Right kidney (tissue), 1 donor: ENCODE measurements at regions not wholly inside any gene's neighbourhood (a gene's known extent, or its start where the extent isn't known, plus 50 kb on each side); places are given as distances from the start of the nearest gene placed in this dataset.

Experiments used
- DNase-seq: peaks from one replicate; pipeline ENCODE4 v3.0.0-alpha.2; 2016

DNA sequence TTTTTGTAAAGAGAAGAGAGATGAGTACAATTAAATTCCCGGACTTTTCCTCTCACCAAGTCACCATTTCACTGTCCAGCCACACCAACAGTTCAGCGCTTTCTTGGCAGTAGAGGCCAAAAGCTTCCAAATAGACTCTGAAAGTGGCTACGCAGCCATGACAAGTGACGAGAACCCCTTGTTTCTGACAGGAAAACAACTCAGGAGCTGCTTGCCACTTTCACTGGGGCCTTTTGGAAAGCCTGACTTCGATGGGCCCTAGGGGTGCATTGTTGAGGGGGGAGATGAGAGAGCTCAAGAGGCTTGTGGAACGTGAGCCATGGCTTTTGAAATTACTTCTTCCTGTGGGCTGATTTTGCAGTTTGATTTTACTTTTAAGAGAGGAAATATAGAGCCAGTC is 422.1 kb upstream of the FAT3 start:
- no peak for DNase-seq

DNA sequence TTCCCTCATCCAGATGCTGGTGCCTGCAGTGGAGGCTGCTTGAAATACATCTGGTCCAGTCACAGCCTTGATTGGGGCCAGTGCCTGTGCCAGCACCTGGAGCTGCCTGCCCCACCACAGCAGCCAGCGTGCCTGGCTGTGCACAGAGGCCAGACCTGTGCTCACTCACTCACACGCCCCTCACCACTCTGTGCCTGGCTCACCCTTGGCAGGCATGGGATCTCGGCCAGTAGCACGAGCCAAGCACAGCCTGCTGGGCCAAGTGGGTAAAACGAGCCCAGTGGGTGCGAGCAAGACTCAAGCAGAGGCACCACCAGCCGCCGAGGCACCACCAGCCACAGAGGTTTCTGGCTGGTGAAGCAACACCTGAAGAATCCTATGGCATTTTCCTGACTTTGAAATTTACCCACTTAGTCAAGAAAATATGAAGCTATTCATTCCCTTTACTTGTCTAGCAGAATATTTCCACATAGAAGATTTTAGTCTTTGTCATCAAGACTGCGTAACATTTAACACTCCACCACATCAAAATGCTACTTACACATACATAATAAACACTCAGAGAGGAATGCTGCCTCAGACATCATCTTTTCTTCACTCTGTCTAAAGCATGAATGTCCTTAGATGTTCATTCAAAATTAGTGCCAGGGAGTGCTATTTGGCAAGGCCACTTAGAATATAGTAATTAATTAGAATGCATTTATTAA is 424.3 kb upstream of the FAT3 start:
- DNase-seq: no peak

DNA sequence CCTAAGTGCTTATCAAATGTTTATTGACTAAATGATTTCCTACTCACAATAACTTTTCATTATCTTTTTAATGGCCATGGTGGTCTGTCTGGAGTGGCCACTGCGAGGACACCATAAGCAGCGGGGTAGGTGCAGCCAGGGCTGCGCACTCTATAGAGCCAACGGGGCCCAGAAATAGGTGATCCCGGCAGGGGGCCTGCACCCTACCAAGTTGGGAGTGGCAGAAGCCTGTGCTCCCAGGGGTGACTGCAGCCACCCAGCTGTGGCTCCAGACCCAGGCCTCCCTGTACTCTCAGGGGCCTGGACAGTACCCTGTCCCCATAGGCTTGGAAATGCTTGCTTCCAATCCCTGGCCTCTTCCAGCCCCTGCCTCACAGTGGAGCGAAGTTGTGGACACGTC is 426.4 kb upstream of the FAT3 start:
- no peak for DNase-seq

DNA sequence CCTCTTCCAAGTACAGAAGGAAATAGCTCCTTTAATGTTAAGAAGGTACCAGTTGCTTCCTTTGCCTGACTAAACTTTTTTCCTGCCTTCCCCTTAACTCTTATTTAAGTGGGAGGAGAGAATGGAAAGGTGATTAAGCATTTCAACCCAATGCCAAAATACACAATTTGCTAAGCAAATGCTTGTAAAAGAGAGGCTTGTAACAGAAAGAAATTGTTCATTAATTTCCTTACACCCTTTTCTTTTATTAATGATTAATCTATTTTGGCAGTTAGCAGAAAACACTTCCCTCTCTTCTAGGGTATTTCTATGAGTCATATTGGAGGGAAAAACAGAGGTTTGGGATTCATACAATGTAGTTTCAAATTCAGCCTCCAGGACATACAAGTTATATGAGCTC is 427.6 kb upstream of the FAT3 start:
- no peak for DNase-seq

DNA sequence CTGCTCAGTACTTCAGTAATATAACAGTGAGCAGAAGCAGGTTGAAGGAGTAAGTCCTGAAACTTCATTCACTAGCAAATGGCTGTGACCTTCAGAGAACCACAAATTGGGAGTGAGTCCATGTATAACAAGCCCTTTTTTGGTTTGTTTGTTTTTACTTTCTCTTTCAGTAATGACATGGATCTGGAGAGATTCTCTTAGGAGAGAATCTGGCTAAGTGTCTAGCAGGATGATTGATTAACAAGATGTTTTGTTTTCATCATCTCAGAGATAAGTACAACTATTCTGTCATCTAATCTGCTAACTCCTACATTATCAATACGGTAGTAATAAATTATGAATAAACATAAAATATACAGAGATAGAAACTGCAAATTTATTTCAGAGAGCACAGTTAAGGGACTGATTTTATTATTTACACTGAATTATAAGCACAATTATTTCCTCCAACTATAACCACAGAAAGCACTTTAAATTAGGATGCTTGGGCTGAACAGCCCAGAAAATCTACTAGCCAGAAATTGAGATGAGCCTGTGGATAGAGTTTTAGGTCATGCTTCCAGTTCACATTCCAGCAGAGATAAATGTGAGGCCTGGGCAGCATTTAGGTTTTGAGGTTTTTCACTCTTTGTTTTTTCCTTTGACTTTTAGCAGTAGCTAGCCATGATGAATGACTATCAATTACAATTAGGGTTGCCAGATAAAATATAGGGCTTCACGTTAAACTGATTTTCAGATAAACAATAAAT is 429.3 kb upstream of the FAT3 start:
- no peak for DNase-seq

DNA sequence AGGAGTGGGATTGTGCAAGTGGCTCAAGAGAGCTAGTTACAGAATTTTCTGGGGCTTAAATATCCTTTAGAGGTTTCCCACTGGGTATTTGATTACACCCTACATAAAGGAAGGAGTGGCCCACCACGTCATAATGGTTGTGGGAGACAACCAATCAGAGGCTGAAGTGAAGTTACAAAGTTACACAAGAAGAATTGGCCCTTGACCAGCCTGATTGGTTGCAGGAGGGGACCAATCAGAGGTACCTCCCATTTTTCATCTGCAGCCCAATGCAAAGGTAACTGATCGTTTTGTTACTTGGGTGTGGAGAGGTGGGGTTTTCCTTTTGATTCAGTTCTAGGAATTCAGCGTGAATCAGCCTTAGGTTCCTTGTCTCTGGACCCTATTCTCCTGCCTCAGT is 430.5 kb upstream of the FAT3 start:
- no peak for DNase-seq

DNA sequence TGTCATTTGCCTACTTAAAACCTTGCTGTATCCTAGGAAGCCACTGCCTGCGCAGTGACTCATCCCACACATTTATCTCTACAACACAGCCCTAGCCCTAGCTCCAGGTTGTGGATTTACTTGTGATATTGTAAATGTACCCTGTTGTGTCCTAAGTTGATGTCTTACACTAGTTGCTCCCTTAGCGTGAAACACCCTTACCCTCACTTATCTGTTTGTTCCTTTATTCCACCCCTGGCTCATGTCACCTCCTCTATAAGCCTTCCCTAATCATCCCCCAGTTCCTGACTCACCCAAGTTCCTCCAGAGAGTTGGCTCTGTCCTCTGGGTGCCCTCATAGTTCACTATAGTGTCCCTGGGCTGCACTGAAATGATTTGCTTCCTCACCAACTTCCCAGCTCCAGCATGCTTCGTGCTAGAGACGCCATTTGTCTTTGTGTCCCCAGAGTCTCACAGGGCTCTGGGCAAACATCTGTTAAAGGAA is 431.8 kb upstream of the FAT3 start:
- DNase-seq: no peak

DNA sequence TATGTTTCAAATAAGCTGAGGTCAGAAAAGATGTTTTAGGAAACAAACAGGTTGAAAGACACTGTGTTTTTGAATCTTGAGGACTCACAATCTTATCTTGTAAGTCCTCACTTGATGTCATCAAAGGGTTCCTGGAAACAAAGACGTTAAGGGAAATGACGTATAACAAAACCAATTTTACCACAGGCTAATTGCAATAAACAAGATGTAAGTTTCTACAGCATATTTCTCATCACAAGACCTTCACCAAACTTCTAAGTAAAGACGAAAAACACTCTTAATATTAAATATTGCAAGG is 433.5 kb upstream of the FAT3 start:
- DNase-seq: no peak

DNA sequence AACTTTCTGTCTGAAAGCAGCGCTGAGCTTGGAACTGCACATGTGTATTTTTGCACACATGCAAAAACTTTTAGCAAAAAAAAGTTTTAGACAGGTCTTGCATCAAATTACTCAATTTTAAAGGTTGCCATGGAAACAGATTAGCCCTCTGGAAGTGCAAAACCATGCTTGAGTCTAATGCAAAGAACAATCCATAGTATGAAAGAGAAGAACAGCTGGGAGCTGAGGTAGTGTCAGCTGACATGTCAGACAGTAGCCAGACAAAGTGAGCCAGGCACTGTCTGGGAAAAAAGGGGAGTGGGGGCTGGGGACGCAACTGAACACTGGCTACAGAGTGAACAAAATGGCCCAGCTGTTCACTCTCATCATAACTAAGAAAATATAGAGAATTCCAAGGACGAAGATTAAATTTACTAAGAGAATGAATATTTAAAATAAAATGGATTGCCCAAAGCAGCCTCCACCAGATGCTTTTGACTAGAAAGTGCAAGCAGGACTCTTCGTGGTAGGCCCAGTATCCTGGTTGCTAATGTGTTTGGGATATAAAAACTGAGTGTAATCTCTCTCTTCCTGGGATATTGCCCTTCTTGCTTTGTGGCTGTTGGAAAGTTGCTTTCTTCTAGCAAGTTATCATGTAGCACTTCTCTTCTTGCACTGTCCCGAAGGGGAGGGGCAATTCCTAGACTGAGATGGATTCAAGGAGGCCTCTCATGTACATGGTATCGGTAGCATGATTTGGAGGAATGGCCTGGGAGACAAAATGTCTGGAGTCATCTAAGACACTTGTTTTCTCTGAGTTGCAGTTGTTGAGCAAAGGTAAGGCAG is 434.1 kb upstream of the FAT3 start:
- DNase-seq: peak; percentile 18

DNA sequence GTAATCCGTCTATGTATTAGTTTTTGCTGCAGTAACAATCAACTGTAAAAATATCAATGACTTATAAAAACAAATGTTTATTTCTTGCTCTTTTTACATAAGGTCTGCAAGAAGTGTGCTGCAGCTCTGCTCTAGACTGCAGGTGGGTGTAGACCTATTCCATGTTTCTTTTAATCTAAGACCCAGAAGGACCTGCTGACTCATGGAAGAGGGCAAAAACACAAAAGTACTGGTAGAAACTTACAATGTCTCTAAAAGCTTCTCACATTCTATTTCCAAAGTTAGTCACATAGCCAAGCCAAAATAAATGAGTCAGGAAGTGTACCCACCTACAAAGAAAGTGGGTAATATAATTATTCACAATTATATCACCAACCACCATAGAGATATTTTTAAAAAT is 435.9 kb upstream of the FAT3 start:
- DNase-seq: no peak

DNA sequence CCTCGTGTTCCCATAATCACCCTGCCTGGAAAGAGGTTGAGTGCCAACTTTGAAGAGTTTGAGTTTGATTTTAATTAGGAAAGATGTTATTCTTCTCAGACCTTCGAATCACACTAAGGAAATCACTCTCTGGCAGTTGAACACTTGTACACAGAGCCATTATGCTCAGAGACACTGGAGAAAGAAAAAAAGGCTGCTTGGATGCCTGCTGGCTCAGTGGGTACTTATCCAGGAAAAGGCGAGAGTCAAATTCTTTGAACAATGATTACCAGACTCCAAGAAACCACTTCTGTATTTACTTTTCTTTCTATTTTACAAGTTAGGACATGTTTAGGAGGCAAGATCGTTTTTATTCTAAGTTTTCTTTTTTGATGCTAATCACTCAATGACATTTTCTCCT is 438.5 kb upstream of the FAT3 start:
- DNase-seq: no peak

DNA sequence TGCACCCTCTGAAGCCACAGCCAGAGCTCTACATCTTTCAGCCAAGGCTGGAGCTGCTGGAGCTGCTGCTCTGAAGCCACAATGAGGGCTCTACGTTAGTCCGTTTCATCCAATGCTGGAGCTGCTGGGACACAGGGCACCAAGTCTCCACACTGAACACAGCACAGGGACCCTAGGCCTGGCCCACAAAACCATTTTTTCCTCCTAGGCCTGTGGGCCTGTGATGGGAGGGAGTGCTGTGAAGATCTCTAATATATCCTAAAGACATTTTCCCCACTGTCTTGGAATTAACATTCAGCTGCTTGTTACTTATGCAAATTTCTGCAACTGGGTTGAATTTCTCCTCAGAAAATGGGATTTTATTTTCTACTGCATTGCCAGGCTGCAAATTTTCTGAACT is 441.4 kb upstream of the FAT3 start:
- DNase-seq: no peak

DNA sequence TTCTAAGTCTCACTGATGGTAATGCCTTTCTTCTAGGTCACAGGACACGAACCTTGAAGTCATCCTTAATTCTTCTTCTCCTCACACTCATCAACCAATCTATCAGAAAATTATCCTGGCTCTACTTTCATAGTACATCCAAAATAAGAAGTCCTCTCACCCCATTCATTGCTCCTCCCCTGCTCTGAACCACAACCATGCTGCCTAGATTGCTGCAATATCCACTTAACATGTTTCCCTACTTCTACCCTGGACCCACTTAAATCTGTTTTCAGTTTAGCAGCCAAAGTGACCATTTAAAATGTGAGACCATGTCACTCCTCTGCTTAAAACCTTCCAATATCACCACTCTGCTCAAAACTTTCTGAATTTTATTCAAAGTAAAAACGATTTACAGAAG is 445.9 kb upstream of the FAT3 start:
- DNase-seq: no peak

DNA sequence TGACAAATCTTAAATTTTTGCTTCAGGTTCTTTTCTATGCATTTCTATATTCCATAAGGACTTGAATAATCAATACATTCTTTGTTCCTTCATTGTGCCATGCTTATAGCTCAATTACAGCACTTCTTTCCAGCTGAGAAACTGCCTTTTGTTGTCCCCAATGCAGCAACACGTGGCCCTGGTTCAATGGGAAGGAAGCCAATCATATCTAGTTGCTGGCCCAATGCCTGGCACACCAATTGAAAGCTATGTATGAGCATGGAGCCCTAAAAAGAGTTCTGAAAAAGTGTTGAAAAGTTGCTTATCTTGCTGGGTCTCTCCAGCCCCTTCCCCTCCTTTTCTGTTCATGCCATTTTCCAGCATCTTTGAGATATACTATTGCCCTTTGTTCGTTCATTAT is 448.0 kb upstream of the FAT3 start:
- DNase-seq: no peak

DNA sequence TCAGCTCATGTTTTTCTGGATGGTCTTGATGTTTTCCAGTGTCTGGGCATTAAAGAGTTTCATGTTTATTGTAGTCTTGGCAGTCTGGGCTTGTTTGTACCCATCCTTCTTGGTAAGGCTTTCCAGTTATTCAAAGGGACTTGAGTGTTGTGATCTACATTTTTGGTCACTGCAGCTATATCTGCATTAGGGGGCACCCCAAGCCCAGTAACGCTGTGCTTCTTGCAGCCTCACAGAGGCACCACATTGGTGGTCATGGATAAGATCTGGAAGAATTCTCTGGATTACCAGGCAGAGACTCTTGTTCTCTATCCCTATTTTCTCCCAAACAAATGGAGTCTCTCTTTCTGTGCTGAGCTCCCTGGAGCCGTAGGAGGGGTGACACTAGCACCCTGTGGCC is 451.5 kb upstream of the FAT3 start:
- no peak for DNase-seq

DNA sequence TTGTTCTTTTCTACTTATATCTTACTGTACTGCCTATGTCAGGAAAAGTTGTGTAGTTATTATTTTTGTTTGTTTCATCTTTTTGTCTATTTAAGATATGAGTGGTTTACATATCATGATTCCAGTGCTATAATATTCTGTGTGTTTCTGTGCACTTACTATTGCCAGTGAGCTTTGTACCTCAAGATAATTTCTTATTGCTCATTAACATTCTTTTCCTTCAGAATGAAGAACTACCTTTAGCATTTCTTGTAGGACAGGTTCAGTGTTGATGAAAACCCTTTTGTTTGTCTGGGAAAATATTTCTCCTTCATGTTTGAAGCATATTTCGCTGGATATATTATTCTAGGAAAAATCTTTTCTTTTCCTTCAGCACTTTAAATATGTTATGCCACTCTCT is 452.7 kb upstream of the FAT3 start:
- no peak for DNase-seq

DNA sequence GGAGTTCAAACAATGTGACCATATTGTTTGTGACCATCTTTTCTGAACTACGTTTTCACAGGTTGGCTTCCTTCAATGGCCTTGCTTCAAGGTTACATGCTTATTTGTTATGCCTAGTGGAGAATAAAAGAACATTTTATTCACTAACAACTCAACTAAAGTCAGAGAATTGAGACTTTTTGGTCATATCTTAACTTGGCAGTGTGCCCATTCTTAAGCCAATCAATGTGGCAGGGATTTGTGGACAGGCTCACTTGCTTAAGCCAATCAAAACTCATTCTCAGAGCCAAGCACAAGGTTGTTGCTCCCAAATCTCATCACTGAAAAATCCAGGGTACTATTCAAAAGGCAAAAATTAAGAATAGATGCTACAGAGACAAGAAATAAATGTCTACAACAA is 455.8 kb upstream of the FAT3 start:
- no peak for DNase-seq

DNA sequence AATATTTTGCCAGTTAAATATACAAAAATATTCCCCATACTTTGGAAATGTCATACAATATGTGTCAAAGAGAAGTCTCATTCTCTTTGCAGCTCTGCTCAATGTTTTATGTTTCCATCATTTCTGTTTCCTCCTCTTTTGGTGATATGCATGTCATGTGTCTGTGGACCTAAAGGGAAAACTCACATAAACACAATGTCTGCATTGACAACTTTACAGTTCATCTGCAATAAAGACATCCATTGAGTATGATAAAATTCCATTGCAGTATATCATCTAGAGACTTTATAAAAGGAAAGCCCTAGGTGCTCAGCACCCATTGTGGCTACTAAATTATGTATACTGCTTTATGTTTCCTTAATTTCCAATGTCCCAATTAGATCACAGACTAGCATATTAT is 461.3 kb upstream of the FAT3 start:
- DNase-seq: no peak

DNA sequence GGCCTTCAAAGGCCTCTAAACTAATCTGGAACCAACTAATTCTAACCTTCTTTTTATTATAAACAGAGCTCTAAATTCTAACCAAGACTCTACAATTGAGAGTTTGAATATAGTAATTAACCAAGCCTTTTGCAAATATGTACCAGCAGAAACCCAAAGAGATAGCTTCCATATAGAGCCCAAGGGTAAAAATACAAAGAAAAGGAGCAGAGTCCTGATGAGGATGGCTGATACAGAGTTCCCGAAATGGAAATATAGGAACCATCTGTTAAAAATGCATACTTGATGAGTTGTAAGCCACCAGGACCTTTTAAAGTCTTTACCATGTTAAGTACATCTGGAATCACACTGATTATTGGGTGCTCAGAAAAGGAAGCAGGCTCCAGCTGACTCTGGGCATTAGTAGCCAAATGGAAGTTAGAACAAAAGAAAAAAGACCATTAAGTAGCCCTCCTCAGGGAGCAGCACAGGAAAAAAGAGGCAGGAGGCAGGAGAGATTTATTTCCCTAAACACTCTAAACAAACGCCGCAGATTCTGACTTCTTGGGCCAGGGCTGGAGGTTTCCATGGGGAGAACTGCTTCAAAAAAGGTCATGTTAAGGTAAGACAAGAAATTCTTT is 463.1 kb upstream of the FAT3 start:
- DNase-seq: no peak

DNA sequence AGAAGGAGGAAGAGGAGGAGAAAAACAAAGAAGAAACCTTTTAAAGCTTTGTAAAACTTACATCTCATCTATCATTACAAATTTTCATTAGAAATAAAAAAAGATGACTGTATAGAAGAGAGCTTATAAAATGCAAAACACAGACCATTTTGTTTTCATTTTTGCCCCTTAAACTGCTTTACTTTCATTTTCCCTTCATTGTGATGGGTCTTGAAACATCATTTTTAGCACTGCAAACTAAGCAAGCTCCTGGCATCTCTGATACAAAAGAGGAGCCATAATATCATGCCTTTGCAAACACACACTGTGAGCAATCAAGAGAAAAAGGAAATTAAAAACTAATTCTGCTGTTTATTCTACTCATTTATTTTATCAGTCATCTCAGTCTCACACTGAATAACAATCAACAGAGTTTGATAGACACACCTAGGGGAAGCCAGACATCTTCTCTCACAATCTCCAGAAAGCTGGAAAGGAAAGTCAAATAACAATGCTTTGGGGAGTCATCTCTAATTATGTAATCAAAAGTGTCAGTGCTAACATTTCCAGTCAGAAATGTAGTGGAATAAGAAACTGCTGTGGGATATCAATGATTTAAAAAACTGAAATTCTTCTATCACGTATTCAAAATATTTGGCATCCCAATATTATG is 467.7 kb upstream of the FAT3 start:
- DNase-seq: no peak

DNA sequence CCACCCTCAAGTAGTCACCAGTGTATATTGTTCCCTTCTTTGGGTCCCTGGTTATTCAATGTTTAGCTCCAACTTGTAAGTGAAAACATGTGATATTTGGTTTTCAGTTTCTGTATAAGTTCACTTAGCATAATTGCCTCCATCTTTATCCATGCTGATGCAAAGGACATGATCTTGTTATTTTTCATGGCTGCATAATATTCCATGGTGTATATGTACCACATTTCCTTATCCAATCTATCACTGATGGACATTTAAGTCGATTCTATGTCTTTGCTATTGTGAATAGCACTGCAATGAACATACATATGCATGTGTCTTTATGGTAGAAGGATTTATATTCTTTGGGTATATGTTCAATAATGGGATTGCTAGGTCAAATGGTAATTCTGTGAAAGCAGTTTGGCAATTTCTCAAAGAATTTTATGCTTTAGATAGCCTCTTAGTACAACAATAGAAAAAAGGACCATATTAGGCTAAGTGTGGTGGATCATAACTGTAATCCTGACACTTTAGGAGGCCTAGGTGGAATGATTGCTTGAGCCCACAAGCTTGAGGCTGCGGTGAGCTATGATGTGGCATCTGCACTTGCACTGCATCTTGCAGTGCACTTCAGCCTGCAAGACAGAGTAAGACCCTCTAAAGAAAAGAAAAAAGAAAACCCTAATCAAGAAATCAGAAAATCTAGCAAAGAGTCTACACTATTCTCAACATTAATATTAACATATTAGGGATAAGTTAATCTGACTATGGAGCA is 468.5 kb upstream of the FAT3 start:
- no peak for DNase-seq

DNA sequence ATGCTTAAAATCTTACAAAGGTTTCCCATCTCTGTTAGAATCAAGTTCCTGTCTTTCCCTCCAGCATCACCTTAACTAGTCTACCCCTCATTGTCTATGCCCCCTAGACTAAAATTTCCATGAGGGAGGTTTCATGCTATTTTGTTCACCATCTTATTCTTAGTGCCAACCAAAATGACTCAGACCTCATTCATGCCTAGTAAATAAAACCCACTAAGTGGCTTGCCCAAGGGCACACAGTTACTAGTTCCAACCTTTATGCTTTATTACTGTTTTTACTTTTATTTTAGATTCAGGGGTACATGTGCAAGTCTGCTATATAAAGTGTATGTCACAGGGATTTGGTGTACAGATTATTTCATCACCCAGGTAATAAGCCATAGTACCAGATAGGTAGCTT is 469.1 kb upstream of the FAT3 start:
- DNase-seq: no peak
